MM.1S (cell line): ENCODE measurements at regions not wholly inside any gene's neighbourhood (a gene's known extent, or its start where the extent isn't known, plus 50 kb on each side); places are given as distances from the start of the nearest gene placed in this dataset.

ENCODE experiments used
- DNase-seq: peaks from one replicate; pipeline ENCODE4 v3.0.0-alpha.2; 2015
- H2AFZ ChIP-seq: fragments of 300-600 bp; sonication (generic); 2 replicates; pipeline ENCODE4 v1.6.0; 2016; ENCODE audit warnings: antibody characterized with exemption, low read length
- H3F3A ChIP-seq: fragments of 300-600 bp; sonication (generic); 2 replicates; pipeline ENCODE4 v1.6.1; 2016; ENCODE audit warnings: mild to moderate bottlenecking, antibody characterized with exemption, low read length, moderate library complexity, mixed read lengths; ENCODE audit not compliant: insufficient read depth
- H3K27ac ChIP-seq: fragments of 300-600 bp; sonication (generic); 2 replicates; pipeline ENCODE4 v1.5.1; 2016; ENCODE audit warnings: mild to moderate bottlenecking, low read length
- H3K27me3 ChIP-seq: fragments of 300-600 bp; sonication (generic); replicated peaks from 2 replicates; pipeline ENCODE4 v1.6.0; 2016; ENCODE audit warnings: low read length; ENCODE audit not compliant: insufficient read depth
- H3K36me3 ChIP-seq: fragments of 300-600 bp; sonication (generic); replicated peaks from 2 replicates; pipeline ENCODE4 v1.6.1; 2016; ENCODE audit warnings: mild to moderate bottlenecking, low read length, mixed read lengths; ENCODE audit not compliant: insufficient read depth
- H3K4me1 ChIP-seq: fragments of 300-600 bp; sonication (generic); 2 replicates; pipeline ENCODE4 v1.6.1; 2016; ENCODE audit warnings: low read length, mixed read lengths
- H3K4me2 ChIP-seq: fragments of 300-600 bp; sonication (generic); 2 replicates; pipeline ENCODE4 v1.6.0; 2016; ENCODE audit warnings: low read depth, low read length
- H3K4me3 ChIP-seq: fragments of 300-600 bp; sonication (generic); 2 replicates; pipeline ENCODE4 v1.5.1; 2016; ENCODE audit warnings: low read length, mixed read lengths
- H3K79me2 ChIP-seq: fragments of 300-600 bp; sonication (generic); 2 replicates; pipeline ENCODE4 v1.6.1; 2016; ENCODE audit warnings: mixed run types, low read length, mixed read lengths
- H3K9ac ChIP-seq: fragments of 300-600 bp; sonication (generic); 2 replicates; pipeline ENCODE4 v1.6.1; 2016; ENCODE audit warnings: low read length, mixed read lengths
- H3K9me2 ChIP-seq: fragments of 300-600 bp; sonication (generic); replicated peaks from 2 replicates; pipeline ENCODE4 v1.6.1; 2016; ENCODE audit warnings: mild to moderate bottlenecking, low read length, mixed read lengths; ENCODE audit not compliant: insufficient read depth
- H3K9me3 ChIP-seq: fragments of 300-600 bp; sonication (generic); replicated peaks from 2 replicates; pipeline ENCODE4 v1.6.1; 2016; ENCODE audit warnings: mild to moderate bottlenecking, low read length, mixed read lengths; ENCODE audit not compliant: insufficient read depth
- H4K20me1 ChIP-seq: fragments of 300-600 bp; sonication (generic); 2 replicates; pipeline ENCODE4 v1.6.1; 2016; ENCODE audit warnings: mild to moderate bottlenecking, low read length, moderate library complexity, mixed read lengths; ENCODE audit not compliant: insufficient read depth
- EZH2 ChIP-seq: fragments of 300-600 bp; sonication (generic); optimal IDR thresholded peaks from 2 replicates; pipeline ENCODE3; 2017; ENCODE audit warnings: low read depth, mild to moderate bottlenecking, antibody characterized with exemption, low read length, mixed read lengths
- EZH2phosphoT487 ChIP-seq: fragments of 300-600 bp; sonication (generic); IDR thresholded peaks from 2 replicates; pipeline ENCODE4 v1.6.1; 2018; ENCODE audit warnings: antibody characterized with exemption, low read length
- TF ChIP-seq, protein P1 (sequence below): fragments of 300-600 bp; sonication (generic); IDR thresholded peaks from 2 replicates; pipeline ENCODE4 v1.5.1; 2016; ENCODE audit warnings: antibody characterized with exemption, low read length, mixed read lengths

DNA sequence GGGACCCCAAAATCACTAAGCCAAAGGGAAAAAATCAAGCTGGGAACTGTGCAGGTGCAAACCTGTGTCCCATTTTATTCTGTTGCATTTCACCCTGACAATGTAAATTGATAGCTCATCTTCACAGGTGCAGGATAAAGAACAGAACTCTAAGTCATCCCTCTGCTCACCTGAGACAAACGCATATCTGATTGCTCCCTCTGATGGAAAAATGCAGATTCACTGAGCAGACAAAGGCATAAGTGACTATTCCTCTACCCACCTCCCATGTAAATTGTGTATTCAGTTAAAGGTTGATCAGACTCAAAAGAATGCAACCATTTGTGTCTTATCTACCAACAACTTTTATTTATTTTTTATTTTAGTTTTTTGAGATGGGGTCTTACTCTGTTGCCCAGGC lies 644.2 kb downstream of the PTPRU start:
- Histone ChIP-seq H3K4me2 (no peak overlapping the region), H3K36me3 (no peaks in the 10 kb centered on the region), H3K27ac (no peak overlapping the region), H3K4me1 (no peaks in the 10 kb centered on the region), H2AFZ (no peak overlapping the region), H3F3A (no peaks in the 10 kb centered on the region), H3K9ac (no peak overlapping the region), H3K79me2 (no peaks in the 10 kb centered on the region), H3K4me3 (no peak overlapping the region), H4K20me1 (no peaks in the 10 kb centered on the region), H3K27me3 (peaks cover 87% of the 10 kb centered on the region), H3K9me2 (no peaks in the 10 kb centered on the region), H3K9me3 (no peaks in the 10 kb centered on the region)
- TF ChIP-seq, protein P1, sequence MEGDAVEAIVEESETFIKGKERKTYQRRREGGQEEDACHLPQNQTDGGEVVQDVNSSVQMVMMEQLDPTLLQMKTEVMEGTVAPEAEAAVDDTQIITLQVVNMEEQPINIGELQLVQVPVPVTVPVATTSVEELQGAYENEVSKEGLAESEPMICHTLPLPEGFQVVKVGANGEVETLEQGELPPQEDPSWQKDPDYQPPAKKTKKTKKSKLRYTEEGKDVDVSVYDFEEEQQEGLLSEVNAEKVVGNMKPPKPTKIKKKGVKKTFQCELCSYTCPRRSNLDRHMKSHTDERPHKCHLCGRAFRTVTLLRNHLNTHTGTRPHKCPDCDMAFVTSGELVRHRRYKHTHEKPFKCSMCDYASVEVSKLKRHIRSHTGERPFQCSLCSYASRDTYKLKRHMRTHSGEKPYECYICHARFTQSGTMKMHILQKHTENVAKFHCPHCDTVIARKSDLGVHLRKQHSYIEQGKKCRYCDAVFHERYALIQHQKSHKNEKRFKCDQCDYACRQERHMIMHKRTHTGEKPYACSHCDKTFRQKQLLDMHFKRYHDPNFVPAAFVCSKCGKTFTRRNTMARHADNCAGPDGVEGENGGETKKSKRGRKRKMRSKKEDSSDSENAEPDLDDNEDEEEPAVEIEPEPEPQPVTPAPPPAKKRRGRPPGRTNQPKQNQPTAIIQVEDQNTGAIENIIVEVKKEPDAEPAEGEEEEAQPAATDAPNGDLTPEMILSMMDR: no peak
- TF ChIP-seq EZH2: no peak
- no peak for TF ChIP-seq EZH2phosphoT487
- no peak for DNase-seq

DNA sequence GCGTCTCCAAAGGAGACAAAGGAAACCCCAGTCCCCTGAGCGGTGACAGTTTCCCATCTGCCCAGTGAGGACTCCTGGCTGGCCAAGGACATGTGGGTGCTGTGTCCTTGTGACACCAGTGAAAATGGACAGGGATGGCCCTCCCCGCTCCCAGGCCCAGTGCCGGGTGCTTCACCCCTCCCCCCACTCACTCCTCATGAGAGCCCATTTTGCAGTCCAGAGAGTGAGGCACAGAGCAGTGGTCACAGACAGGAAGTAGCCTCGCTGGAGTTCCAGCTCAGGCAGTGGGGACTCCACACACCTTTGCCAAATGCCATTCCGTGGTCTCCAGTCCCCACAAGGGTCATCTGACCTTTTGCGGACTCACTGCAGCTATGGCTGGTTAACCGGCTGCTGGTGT lies 642.9 kb downstream of the PTPRU start:
- no peak for TF ChIP-seq EZH2
- TF ChIP-seq, protein P1: no peak
- TF ChIP-seq EZH2phosphoT487: no peak
- Histone ChIP-seq H3K79me2 (no peaks in the 10 kb centered on the region), H3K9ac (no peak overlapping the region), H3F3A (no peaks in the 10 kb centered on the region), H3K4me2 (no peak overlapping the region), H3K4me1 (no peaks in the 10 kb centered on the region), H3K27ac (no peak overlapping the region), H3K36me3 (no peaks in the 10 kb centered on the region), H3K27me3 (peaks cover 87% of the 10 kb centered on the region), H3K9me2 (no peaks in the 10 kb centered on the region), H3K4me3 (no peak overlapping the region), H2AFZ (no peak overlapping the region), H3K9me3 (no peaks in the 10 kb centered on the region), H4K20me1 (no peaks in the 10 kb centered on the region)
- DNase-seq: no peak

DNA sequence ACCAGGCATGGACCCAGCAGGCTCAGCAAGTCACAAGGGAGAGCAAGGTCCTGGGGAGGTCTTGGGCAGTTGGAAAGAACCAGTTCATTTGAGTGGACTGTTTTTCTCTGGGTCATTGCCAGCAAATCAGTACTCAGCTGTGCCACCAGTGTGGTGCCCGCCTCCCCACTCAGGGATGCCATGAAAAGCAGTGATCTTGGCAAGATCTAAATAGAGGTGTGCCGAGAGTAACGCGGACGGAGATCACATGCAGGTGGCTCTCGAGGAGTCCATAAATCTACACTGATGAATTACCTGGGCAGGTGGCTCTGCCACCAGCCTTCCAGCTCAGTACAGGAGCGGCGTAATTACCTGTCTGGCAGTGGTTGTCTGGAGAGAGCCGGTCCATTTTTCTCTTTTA lies 642.2 kb downstream of the PTPRU start:
- Histone ChIP-seq H3K9me3 (no peaks in the 10 kb centered on the region), H2AFZ (no peak overlapping the region), H3K27ac (no peak overlapping the region), H3K36me3 (no peaks in the 10 kb centered on the region), H3K4me1 (no peaks in the 10 kb centered on the region), H3K27me3 (peaks cover 86% of the 10 kb centered on the region), H4K20me1 (no peaks in the 10 kb centered on the region), H3K4me3 (no peak overlapping the region), H3K79me2 (no peaks in the 10 kb centered on the region), H3F3A (no peaks in the 10 kb centered on the region), H3K4me2 (no peak overlapping the region), H3K9ac (no peak overlapping the region), H3K9me2 (no peaks in the 10 kb centered on the region)
- TF ChIP-seq EZH2: no peak
- TF ChIP-seq, protein P1: no peak
- TF ChIP-seq EZH2phosphoT487: no peak
- DNase-seq: no peak
